NCI-H1417 (cell line): ENCODE measurements at regions not wholly inside any gene's neighbourhood (a gene's known extent, or its start where the extent isn't known, plus 50 kb on each side); places are given as distances from the start of the nearest gene placed in this dataset.

Experiments used
- DNase-seq, 3 experiments: peaks; one replicate each; lab custom pipeline; 2025; lab: John Stamatoyannopoulos, UW

DNA sequence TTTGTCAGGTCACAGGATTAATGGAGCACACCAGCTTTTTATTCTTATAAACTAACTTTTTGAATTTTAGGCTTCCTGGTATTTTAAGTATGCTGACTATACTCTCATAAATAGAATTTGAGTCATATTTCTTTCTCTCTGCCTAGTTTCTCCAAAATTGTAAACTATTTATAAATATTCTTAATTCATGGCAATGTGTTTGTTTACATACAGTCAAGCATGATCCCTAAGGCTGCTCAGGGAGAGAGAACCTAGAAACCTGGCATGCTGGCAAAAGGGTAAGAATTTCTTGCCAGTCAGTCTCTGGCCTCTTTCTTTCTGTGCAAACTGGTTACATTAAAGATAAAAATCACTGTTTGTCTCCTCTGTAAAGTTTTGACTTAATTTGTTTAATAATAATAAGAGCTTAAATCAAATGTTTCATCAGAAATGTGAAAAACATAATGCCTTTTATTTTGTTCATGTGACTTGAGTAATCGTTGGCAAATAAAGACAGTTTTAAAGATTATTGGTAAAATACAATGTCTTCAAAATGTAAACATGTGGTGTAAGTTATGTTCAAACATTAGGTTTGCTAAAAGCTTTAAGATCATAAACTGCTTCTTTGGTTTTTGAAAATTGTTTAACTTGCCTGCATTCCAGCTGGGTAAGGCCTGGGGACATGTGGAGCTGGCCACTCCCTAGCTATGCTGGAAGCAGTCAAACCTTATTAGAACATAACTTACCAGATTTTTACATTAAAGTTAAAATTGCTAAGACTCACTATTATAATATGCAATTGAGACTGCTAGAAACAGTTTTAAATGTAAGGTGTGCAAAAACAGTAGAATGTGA is 1401.7 kb downstream of the NCAM2 start:
- no peak for DNase-seq

DNA sequence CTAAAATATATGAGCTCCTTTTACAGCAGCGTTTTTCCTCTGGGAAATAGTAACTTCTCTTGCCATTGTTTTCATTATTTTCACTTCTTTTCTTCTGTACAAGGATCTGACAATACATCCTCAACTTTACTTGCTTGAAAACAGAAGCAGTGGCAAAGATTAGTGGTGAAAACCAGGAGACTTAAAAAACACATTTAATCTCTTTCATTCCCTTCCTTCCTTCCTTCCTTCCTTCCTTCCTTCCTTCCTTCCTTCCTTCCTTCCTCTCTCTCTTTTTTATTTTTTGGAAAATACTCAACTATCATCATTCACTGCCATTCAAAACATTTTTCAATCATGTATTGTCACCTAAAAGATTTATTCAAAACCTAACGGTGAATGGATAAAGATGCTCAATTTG is 1411.4 kb downstream of the NCAM2 start:
- no peak for DNase-seq

DNA sequence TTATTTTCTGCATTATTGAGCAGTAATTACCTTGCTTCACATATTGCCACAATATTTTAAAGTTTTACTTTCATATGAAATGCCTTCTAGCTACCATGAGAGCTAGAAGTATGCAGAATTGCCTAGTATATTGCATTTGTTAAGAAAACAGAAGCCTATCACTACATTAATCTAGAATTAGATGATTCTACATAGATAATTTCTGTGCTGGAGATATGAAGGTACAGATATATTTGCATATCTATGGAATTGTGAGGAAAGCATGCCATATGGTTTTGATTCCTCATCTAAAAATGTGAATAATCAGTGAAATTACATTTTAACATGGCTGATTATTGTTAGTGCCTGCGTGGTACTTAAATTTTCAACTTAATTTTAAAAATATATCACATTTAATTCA is 1418.3 kb downstream of the NCAM2 start:
- no peak for DNase-seq

DNA sequence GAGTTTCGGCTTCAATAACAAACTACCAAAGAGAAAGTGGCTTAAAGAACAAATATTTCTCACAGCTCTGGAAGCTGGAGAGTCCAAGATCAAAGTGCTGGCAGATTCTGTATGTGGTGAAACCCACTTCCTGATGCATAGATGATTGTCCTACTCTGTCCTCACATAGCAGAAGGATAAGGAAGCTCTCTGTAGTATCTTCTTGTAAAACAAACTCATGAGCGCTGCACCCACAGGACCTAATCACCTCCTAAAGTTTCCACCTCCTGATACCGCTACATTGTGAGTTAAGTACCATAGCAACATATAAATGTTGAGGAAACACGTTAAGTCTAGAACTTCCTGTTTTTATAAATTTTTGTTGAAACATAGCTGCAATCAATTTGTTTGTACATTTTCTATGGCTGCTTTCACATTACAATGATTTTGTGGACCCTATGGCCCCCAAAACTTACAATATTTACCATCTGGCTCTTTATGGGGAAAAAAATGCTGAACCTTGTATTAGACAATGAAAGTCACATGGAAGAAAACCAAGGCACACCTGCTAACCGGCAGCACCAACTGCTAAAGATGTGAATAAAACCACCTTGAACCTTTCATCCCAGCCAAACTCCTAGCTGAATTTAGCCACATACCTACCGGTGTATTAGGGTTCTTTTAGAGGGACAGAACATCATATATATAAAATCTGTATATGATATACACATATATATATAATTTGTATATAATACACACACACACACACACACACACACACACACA is 1423.4 kb downstream of the NCAM2 start:
- no peak for DNase-seq

DNA sequence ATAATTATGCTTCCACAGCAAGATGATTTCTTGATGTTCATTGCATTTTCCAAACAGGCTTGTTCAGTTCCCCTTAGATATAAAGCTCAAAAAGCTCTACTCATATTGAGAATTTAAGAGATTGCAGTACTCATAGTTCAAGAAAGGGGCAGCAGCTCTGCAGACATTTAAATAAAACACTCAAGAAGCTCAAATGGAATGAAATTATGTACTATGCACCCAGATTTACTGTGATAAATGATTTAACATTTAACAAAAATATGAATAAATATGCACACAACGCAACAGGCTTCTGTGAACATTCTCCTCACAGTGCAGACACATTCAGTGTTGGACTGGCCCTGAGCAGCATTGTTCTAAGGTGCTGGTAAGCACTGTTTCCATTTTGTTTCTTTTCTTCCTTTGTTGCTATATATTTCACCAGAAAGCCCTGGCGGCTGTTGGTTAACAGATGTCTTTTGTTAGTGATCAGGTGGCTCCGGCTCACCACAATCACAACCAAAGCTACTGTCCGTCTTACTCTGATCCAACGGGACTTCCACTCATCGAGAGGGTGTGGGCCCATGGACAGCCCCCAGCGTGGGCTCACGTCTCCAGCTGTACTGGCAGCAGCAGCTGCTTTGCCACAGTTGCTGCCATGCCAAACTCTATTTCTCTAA is 1440.3 kb downstream of the NCAM2 start:
- DNase-seq = no peak

DNA sequence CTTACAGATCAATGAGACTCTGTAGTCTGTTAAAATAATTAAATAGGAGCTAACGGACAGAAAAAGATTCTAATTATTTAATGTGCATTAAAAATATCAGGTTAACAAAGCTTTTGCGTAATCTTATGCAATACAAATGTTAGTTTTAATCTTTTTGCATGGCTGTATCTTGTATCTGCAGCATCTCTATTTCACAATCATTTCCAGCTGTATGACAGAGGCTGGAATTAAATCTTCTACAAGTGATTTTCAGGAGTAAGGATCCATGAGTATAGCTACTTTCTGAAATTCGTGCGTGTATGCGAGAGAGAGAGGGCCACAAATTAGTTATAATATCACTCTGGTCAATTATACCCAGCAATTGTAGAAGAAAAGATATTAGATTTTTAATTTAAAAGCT is 1446.8 kb downstream of the NCAM2 start:
- DNase-seq = no peak

DNA sequence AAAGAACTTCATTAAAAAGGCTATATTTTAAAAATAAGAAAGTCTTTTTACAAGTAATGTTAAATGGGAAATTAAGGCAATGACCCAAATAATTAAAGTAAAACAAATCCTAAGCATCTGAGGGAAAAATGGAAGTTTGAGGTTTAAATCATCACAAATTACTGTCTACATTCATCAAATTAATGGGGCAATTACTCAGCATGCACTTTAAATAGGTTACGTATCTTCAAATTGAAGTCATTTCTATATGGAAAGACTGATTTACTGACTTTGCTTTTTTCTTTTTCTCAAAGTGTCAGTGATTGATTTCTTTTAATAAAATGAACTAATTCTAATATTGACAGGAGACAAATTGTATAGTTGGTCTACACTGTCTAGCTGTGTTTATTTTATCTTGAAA is 1452.3 kb downstream of the NCAM2 start:
- DNase-seq = peak in 2 of 3 experiments; percentile 18 to 88

DNA sequence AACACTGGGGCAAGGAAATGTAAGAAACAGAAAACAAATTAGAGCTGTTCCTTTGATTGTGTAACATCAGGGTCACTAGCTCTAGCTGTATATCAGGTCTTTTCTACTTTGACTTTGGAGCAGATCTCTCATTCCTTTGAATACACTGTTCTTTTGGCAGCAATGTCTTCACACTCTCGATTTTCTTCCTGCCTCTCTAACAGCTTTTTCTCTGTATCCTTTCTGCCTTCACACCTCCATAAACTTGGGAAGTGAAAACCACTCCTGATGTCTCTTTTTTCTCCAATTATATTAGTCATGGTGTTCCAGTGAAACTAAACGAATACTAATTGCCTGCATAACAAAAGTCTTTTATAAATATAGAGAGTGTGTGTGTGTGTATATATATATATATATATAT is 1458.0 kb downstream of the NCAM2 start:
- DNase-seq = no peak

DNA sequence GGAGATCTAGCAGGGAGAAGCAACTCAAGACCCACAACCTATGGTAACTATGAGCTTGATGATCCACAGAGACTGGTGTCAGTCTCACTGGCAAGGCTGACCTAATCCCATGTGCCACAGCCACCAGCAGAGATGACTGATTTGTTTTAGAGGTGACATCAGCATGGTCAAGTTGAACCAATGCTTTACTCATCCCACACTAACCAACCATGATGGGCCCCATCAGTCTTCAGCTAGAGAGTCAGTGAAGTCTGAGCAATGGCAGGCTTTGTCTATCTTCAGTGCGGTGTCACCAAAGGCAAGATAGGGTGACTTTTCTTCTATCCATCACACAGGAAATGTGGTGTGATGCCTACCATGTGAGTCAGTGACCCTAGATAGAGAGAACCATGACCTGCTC is 1470.7 kb downstream of the NCAM2 start:
- no peak for DNase-seq

DNA sequence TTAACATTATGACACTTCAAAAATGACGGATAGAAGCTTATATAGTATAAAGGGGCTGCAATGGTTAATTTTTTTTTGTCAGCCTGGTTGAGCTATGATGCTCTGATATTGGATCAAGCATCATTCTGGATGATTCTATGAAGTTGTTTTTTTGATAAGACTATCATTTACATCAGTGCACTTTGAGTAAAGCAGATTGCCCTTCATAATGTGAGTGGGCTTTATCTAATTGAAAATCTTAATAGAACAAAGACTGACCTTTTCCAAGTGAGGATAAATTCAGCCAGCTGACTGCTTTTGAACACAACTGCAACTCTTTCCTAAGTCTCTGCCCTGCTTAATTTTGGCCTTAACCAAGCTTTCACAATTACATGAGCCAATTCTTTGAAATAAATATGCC is 1476.2 kb downstream of the NCAM2 start:
- DNase-seq = no peak

DNA sequence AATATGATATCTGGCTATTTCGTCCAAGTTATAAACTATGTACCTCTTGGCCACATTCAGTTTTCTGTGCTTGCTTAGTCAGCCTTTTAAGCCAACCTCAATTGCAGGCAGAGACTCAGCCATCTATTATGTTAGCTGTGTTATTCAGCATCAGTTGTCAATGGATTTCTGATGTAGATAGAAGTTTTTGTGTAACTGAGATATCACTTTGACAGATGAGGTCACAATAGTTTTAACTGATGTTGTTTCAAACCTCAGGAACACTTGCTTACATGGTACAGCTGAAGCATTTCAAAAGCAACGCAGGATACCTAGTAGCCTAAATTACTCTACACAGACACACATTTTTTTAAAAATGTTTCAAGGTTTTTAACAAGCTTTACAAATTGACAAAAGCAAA is 1478.0 kb downstream of the NCAM2 start:
- no peak for DNase-seq

DNA sequence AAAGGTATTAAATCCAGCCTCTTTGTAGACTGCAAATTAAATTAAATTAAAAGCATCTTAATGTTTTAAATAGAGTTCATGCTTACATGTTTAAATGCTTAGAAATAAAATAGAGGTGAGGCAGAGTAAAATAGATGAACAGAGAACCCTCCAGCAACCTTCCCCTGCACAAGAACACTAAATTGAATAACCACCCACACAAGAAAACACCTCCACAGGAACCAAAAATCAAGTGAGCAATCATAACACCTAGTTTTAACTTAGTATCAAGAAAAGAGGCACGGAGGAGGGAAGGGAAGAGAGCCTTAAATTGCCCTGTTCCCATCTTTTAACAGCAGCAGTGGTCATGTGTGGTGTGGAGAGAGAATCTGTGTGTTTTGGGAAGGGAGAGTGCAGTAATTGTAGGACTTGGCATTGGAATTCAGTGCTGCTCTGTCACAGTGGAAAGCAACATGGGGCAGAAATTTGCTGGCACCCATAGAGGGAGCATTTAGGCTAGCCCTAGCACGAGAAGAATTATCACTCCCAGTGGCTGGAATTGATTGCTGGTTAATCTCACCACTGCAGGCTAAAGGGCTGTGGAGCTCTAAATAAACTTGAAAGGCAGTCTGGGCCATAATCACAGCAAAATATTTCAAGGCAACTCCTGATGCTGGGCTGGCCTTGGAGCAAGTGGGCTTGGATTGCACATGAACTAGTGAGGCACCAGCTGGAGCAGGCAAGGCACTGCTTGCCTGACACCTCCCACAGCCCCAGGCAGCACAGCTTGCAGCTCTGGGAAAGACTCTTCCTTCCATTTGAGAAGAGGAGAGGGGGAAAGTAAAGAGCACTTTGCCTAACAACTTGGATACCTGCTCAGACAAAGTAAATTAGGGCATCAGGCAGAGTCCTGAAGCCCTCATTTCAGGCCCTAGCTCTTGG is 1478.8 kb downstream of the NCAM2 start:
- no peak for DNase-seq

DNA sequence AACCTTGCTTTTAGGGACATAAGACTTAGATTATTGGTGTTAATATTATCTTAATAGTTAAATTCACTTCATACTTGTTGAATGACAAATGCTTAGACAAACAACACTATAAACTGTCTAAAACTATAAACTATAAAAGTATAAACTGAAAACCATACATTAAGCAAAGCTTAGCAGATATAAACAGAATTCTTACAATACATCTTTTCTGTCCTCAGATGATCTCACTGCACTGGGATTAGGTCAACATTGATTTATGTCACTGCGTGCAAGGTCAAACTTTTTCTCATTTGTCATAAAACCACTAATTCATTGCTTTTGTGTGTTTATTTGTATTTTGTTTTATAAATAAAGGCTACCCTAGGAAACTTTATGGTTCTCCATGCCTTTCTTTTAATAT is 1491.8 kb downstream of the NCAM2 start:
- no peak for DNase-seq

DNA sequence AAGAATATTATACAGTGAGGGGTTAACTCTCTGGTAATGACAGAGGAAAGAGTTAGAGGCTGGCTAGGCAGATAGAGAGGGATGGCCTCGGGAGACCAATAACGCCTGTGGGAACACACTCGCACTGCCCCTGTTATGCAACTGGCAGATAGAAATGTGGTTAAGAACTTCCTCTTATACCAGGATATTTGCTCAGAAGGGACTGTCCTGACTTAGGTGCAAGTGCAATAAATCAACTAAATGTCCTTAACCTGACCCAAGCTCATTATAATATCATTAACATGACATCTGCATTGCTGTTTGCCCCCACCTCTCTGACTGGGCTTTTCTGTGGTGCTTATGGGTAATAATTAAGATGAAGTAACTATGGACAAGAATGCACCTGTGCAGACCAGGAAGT is 1518.0 kb downstream of the NCAM2 start:
- DNase-seq = no peak

DNA sequence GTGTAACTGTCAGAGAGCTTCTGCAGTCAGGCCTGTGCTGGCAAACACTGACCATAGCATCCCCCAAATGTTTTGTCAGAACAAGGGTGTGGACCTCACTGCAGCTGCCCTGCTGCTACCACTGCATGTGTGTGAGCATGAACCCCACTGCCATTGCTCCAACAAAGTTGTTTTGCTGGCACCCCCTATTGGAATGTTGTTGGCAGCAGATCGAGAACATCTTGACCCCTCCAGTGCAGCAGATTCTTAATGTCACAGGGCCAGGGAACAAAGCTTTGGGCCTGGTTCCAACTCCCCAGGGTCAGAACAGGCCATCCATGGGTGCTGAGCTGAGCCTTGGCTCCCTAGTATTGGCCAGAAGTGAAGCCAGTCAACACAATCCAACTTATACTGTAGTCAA is 1537.4 kb downstream of the NCAM2 start:
- DNase-seq = no peak

DNA sequence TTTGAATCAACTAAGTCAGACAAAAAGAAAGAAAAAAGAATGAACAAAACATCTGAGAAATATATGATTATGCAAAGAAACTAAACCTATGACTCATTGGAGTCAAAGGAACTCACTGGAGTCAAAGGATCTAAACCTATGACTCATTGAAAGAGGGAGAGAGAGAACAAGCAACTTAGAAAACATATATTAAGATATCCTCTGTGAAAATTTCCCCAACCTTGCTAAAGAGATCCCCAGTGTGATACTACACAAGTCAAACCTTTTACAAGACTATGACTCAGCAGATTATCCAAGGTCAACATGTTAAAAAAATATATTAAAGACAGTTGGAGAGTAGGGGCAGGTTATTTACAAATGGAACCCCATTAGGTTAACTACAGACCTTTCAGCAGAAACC is 1538.3 kb downstream of the NCAM2 start:
- DNase-seq = no peak

DNA sequence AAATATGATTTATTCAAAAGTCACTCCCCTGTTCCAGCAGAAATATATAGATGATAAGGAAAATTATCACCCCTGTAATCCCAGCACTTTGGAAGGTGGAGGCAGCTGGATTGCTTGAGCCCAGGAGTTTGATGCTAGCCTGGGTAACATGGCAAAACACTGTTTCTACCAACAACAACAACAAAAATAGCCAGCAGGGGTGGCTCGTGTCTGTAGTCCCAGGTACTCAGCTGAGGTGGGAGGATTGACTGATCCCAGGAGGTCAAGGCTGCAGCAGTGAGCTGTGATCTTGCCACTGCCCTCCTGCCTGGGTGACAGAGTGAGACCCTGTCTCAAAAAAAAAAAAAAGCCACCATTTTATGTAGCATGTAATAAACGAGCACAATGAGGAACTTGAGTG is 1546.5 kb downstream of the NCAM2 start:
- DNase-seq = no peak

DNA sequence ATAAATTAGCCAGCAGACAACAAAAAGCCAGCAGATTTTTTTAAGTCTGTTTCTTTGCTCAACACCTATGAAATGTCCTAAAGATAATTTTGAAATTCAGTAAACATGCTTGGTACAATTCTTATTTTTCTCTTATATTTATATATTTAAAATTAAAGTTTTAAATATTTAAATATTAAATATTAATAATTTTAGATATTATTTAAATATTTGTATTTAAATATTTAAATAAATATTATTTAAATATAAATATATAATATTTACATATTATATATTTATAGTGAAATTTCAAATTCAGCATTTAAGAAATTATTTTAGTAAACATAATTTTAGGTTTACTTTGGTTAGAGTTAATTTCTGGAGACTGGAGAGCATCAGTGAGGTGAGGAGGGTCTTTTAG is 1554.2 kb downstream of the NCAM2 start:
- no peak for DNase-seq

DNA sequence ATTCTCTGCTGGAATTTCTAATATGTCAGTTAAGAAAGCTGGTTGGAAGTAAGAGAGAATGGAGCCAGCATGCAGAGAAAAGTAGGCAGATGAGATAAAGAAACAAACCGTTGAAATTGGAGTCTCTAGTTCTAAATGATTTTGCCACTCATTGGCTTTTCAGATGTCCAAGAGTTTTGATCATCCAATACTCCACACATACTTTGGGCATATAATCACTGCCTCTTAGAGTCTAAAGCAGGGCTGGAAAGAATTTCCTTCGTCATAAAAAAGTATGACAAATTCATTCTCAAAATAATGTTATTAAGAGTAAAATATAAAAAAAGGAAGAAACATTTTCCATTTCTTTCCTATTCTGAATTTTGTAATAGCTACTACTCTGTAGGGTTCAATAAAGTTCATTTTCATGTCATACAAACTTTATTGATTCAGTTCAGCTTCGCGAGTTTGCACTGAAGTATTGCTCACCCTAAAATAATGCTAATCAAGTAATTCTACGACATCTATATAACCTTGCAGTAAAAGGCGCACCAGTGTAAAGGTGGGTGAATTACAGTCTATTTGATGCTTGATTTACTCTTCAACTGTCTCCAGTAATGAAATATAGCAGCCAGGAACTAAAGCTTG is 1556.6 kb downstream of the NCAM2 start:
- no peak for DNase-seq

DNA sequence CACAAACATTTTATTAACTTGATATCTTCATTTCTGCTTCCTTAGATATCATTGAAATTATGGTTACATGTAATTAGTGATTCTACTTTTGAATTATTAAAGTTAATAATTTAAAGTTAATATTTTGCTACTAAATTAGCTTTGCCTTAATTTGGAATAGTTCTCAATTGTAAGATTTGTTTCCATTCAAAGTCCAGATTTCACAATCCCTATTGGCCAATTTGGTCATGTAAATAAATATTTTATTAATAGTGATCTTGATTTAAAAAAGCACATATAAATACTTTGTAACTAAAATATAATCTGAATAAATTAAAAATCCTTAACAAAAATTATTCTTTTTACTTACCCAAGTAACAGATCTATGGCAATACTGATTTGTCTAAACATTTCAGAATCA is 1558.6 kb downstream of the NCAM2 start:
- DNase-seq = no peak

DNA sequence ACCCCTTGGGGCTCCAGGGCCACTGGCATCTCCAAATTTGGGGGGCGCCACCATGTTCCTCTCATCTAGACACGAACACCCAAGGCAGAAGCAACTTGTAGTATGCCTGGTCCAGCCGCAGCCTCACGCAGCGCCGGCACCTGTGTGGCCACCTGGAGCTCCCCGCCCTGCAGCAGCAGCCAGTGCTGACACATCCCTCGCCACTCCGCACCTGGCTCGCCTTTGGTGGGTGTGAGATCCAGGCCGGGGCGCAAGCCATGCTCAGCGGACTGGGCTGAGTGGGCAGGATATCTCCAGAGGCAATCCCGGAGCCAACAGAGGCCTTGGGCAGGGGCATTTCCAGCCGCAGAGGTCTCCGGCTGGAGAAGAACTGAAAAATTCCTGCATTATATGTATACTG is 1563.7 kb downstream of the NCAM2 start:
- no peak for DNase-seq

DNA sequence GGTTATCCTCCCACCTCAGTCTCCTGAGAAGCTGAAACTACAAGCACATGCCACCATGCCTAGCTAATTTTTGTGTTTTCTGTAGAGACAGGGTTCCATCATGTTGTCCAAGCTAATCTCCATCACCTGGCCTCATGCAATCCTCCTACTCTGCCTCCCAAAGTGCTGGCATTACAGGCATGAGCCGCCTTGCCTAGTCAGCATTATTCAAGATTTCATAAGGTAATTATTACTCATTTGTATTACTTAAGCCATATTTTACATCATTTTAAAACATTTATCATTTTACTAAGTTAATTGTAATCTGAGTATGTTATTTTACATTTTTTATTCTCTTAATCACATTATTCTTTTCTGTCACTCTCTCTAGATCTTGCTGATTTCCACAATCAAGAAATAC is 1575.6 kb downstream of the NCAM2 start:
- no peak for DNase-seq
